ENCODE measurements at regions not wholly inside any gene's neighbourhood (a gene's known extent, or its start where the extent isn't known, plus 50 kb on each side); places are given as distances from the start of the nearest gene placed in this dataset.

DNA sequence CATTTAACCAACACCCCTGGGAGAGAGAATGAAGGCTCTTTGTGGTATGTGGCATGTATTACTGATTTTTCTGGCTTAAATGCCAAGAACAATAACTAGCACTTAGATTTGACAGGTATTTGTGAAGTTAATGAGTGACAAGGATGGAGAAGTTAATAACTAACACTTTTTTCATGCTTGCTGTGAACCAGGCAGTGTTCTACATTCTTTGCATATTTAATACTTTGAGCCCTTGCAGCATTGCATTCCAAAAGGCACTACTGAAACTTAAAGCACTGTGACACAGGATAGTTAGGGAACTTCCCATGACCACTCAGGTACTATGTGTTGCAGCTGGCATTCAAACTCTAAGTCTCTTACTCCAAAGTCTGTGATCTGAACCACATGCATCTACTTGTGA is 650.6 kb downstream of the ZPLD1 start:
- Histone ChIP-seq H3F3A (ENCODE audit: insufficient read depth, low read length, poor library complexity, severe bottlenecking) (no peaks in the 10 kb centered on the region), H4K20me1 (ENCODE audit: insufficient read depth) (no peaks in the 10 kb centered on the region), H3K4me2 (ENCODE audit: low read length) (no peak overlapping the region), H3K27ac (ENCODE audit: low read length) (no peak overlapping the region), H3K27me3 (ENCODE audit: insufficient read depth, low read depth, low read length) (no peaks in the 10 kb centered on the region), H3K36me3 (ENCODE audit: insufficient read depth, low read length) (no peaks in the 10 kb centered on the region), H3K9ac (ENCODE audit: low read length) (no peak overlapping the region), H3K9me3 (ENCODE audit: low read length) (no peaks in the 10 kb centered on the region), H3K9me2 (ENCODE audit: insufficient read depth, low read length) (no peaks in the 10 kb centered on the region), H3K79me2 (replicated peaks; ENCODE audit: insufficient read depth, low read length) (no peaks in the 10 kb centered on the region), H2AFZ (ENCODE audit: low read depth, low read length) (no peak overlapping the region), H3K4me3 (ENCODE audit: low read length) (no peak overlapping the region)
- TF ChIP-seq POLR2AphosphoS5 (IDR thresholded peaks at IDR 0.05) (peak; percentile 65), SMC3 (conservative IDR thresholded peaks at IDR 0.05; ENCODE audit: poor library complexity) (no peak), EZH2 (IDR thresholded peaks at IDR 0.05; ENCODE audit: borderline replicate concordance, insufficient read depth, low read length, poor library complexity, severe bottlenecking) (no peak), EP300 (conservative IDR thresholded peaks at IDR 0.05; ENCODE audit: poor library complexity, severe bottlenecking) (peak; percentile 87)
- TF ChIP-seq, protein P1, sequence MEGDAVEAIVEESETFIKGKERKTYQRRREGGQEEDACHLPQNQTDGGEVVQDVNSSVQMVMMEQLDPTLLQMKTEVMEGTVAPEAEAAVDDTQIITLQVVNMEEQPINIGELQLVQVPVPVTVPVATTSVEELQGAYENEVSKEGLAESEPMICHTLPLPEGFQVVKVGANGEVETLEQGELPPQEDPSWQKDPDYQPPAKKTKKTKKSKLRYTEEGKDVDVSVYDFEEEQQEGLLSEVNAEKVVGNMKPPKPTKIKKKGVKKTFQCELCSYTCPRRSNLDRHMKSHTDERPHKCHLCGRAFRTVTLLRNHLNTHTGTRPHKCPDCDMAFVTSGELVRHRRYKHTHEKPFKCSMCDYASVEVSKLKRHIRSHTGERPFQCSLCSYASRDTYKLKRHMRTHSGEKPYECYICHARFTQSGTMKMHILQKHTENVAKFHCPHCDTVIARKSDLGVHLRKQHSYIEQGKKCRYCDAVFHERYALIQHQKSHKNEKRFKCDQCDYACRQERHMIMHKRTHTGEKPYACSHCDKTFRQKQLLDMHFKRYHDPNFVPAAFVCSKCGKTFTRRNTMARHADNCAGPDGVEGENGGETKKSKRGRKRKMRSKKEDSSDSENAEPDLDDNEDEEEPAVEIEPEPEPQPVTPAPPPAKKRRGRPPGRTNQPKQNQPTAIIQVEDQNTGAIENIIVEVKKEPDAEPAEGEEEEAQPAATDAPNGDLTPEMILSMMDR (IDR thresholded peaks at IDR 0.05; ENCODE audit: poor library complexity, severe bottlenecking): no peak

DNA sequence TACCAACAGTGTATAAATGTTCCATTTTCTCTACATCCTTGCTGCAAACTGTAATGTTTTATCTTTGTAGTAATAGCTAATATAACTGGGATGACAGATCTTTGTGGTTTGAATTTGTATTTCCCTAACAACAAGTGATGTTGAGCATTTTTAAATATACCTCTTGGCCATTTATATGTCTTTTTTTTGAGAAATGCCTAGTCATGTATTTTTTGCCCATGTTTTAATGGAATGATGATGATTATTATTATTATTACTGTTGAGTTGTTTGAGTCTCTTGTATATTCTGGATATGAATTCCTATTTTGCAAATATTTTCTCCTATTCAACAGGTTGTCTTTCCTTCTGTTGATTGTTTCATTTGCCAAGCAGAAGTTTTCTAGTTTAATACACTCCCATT is 654.9 kb downstream of the ZPLD1 start:
- Histone ChIP-seq H3K27me3 (ENCODE audit: insufficient read depth, low read depth, low read length) (no peaks in the 10 kb centered on the region), H3K4me3 (ENCODE audit: low read length) (no peak overlapping the region), H3K79me2 (replicated peaks; ENCODE audit: insufficient read depth, low read length) (no peaks in the 10 kb centered on the region), H3K9me3 (ENCODE audit: low read length) (no peaks in the 10 kb centered on the region), H2AFZ (ENCODE audit: low read depth, low read length) (no peak overlapping the region), H3K27ac (ENCODE audit: low read length) (no peak overlapping the region), H3F3A (ENCODE audit: insufficient read depth, low read length, poor library complexity, severe bottlenecking) (no peaks in the 10 kb centered on the region), H3K9ac (ENCODE audit: low read length) (no peak overlapping the region), H3K36me3 (ENCODE audit: insufficient read depth, low read length) (no peaks in the 10 kb centered on the region), H3K4me2 (ENCODE audit: low read length) (no peak overlapping the region), H4K20me1 (ENCODE audit: insufficient read depth) (no peaks in the 10 kb centered on the region), H3K9me2 (ENCODE audit: insufficient read depth, low read length) (no peaks in the 10 kb centered on the region)
- TF ChIP-seq, protein P2, sequence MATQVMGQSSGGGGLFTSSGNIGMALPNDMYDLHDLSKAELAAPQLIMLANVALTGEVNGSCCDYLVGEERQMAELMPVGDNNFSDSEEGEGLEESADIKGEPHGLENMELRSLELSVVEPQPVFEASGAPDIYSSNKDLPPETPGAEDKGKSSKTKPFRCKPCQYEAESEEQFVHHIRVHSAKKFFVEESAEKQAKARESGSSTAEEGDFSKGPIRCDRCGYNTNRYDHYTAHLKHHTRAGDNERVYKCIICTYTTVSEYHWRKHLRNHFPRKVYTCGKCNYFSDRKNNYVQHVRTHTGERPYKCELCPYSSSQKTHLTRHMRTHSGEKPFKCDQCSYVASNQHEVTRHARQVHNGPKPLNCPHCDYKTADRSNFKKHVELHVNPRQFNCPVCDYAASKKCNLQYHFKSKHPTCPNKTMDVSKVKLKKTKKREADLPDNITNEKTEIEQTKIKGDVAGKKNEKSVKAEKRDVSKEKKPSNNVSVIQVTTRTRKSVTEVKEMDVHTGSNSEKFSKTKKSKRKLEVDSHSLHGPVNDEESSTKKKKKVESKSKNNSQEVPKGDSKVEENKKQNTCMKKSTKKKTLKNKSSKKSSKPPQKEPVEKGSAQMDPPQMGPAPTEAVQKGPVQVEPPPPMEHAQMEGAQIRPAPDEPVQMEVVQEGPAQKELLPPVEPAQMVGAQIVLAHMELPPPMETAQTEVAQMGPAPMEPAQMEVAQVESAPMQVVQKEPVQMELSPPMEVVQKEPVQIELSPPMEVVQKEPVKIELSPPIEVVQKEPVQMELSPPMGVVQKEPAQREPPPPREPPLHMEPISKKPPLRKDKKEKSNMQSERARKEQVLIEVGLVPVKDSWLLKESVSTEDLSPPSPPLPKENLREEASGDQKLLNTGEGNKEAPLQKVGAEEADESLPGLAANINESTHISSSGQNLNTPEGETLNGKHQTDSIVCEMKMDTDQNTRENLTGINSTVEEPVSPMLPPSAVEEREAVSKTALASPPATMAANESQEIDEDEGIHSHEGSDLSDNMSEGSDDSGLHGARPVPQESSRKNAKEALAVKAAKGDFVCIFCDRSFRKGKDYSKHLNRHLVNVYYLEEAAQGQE (IDR thresholded peaks at IDR 0.05; ENCODE audit: borderline replicate concordance): no peak
- TF ChIP-seq, protein P1 (IDR thresholded peaks at IDR 0.05; ENCODE audit: poor library complexity, severe bottlenecking): no peak
- no peak for TF ChIP-seq SMC3 (conservative IDR thresholded peaks at IDR 0.05; ENCODE audit: poor library complexity)
